ENCODE measurements at regions not wholly inside any gene's neighbourhood (a gene's known extent, or its start where the extent isn't known, plus 50 kb on each side); places are given as distances from the start of the nearest gene placed in this dataset.

DNA sequence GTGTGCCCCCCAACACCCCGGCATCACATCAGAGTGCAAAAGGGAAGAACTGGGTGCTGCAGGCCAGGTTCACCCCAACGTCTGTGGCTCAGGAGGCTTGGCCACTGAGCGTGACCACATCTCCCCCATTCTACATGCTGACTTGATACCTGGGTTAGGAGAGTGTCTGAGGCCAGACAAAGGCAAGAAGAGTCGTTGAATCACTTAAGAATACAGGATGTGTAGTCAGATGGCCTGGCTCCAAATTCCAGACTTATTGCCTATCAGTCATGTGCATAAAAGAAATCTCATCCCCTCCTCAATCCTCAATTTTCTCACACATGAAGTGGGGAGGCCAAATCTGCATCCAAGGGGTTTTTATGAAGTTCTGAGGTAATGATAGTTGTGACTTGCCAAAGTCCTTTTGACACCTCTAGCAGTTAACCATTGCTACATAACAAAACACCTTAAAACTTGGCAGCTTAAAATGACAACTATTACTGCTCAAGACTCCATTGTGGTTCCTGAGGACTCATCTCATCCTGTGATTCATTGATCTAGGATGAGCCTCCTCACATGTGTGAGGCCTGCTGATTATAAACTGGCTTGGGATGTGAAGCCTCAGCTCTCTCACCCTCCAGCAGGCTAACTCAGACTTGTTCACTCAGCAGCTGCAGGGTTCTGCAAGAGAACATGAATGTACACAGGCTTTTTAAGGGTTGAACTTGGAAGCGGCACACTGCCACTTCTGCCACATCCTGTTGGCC is 138.8 kb upstream of the TLE3 start:
- TF ChIP-seq SUZ12 (IDR thresholded peaks at IDR 0.05; ENCODE audit: extremely low read depth, insufficient read depth, insufficient read length) (no peak), YY1 (IDR thresholded peaks at IDR 0.05; ENCODE audit: insufficient read depth, insufficient read length) (no peak), ZNF274 (IDR thresholded peaks at IDR 0.05; ENCODE audit: low read depth, low read length) (no peak)

Data from NT2/D1 (cell line).